ENCODE measurements at regions not wholly inside any gene's neighbourhood (a gene's known extent, or its start where the extent isn't known, plus 50 kb on each side); places are given as distances from the start of the nearest gene placed in this dataset.

GRCh38 chr6:137743493-137743892 is 123.6 kb upstream of the TNFAIP3 start:
- DNase-seq, result no peak
- 92% methylated on average over 4 of the region's 4 CpGs for WGBS (ENCODE audit: insufficient coverage)
- CTCF ChIA-PET, result interaction anchor here (0.6 to 0.9 kb wide), 2 partner anchors 37 to 775 kb away, joined by 3 to 4 read pairs; no protein-coding TSS in a partner anchor

DNA sequence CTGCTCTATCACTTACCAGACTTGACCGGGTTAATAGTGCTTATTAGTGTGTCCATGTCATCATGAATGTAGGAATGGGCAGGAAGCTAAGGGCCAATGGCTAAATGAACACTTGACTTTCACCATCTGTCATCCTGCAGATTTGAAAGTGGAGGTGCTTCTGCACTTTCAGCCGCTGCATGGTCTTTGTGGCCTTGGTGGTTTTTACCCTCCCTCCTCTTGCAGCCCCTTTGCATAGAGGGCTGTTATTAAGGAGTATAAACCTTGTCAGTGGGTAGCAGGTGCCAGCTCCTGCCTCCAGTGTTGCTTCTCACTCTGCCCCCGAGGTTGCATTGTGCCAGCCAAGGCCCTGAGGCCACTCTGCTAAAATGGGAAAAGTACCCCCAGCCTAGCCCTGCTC is 122.2 kb upstream of the TNFAIP3 start:
- 92% methylated on average over 2 of the region's 3 CpGs for WGBS (ENCODE audit: insufficient coverage)
- POLR2A ChIA-PET, result no interaction called here
- H3K27me3 ChIP-seq (replicated peaks in 2 of 5; ENCODE audit: control insufficient read depth in 4 of 5, insufficient read depth in 5 of 5, low read length in 4 of 5), result no peaks in the 10 kb centered on the region
- no peak overlapping the region for H3K27ac ChIP-seq (ENCODE audit: insufficient read depth in 1 of 2, low read depth in 1 of 2, low read length in 2 of 2, poor library complexity in 1 of 2, severe bottlenecking in 2 of 2)
- no peak for DNase-seq
- H3K36me3 ChIP-seq (ENCODE audit: control insufficient read depth in 4 of 4, insufficient read depth in 4 of 4, low read length in 3 of 4), result no peaks in the 10 kb centered on the region
- H3K9me3 ChIP-seq (ENCODE audit: control extremely low read depth in 1 of 5, control insufficient read depth in 4 of 5, insufficient read depth in 2 of 5, low read depth in 1 of 5, low read length in 4 of 5), result no peaks in the 10 kb centered on the region
- H3K4me3 ChIP-seq (ENCODE audit: control insufficient read depth in 1 of 7, extremely low read depth in 1 of 7, insufficient read depth in 4 of 7, low read depth in 2 of 7, low read length in 6 of 7), result no peak overlapping the region
- peaks cover 0 to 21% (median under 1%) of the 10 kb centered on the region in 4 experiments for H3K4me1 ChIP-seq (ENCODE audit: control extremely low read depth in 1 of 4, control insufficient read depth in 4 of 4, insufficient read depth in 4 of 4, low read length in 3 of 4)
- CTCF ChIA-PET, result interaction anchor here (1.0 to 1.4 kb wide), 3 partner anchors 10 to 16 kb away, joined by 3 to 4 read pairs (median 3); no protein-coding TSS in a partner anchor

More at GRCh38 chr6:137743493-137743892, 123.6 kb upstream of the TNFAIP3 start:
- Histone ChIP-seq H3K9me3 (ENCODE audit: control extremely low read depth in 1 of 5, control insufficient read depth in 4 of 5, insufficient read depth in 2 of 5, low read depth in 1 of 5, low read length in 4 of 5) (no peaks in the 10 kb centered on the region), H3K27me3 (replicated peaks in 2 of 5; ENCODE audit: control insufficient read depth in 4 of 5, insufficient read depth in 5 of 5, low read length in 4 of 5) (no peaks in the 10 kb centered on the region), H3K36me3 (ENCODE audit: control insufficient read depth in 4 of 4, insufficient read depth in 4 of 4, low read length in 3 of 4) (no peaks in the 10 kb centered on the region), H3K27ac (ENCODE audit: insufficient read depth in 1 of 2, low read depth in 1 of 2, low read length in 2 of 2, poor library complexity in 1 of 2, severe bottlenecking in 2 of 2) (no peak overlapping the region), H3K4me1 (ENCODE audit: control extremely low read depth in 1 of 4, control insufficient read depth in 4 of 4, insufficient read depth in 4 of 4, low read length in 3 of 4) (peaks cover 0 to 19% (median under 1%) of the 10 kb centered on the region in 4 experiments), H3K4me3 (ENCODE audit: control insufficient read depth in 1 of 7, extremely low read depth in 1 of 7, insufficient read depth in 4 of 7, low read depth in 2 of 7, low read length in 6 of 7) (no peak overlapping the region)
- POLR2A ChIA-PET, result no interaction called here

- no peak for DNase-seq
- CTCF ChIA-PET, result interaction anchor here (0.6 to 1.4 kb wide), 4 partner anchors 11 to 44 kb away, joined by 3 to 4 read pairs (median 4); no protein-coding TSS in a partner anchor
These were observed 121.7 kb upstream of the TNFAIP3 start for GRCh38 chr6:137745321-137745720.

DNA sequence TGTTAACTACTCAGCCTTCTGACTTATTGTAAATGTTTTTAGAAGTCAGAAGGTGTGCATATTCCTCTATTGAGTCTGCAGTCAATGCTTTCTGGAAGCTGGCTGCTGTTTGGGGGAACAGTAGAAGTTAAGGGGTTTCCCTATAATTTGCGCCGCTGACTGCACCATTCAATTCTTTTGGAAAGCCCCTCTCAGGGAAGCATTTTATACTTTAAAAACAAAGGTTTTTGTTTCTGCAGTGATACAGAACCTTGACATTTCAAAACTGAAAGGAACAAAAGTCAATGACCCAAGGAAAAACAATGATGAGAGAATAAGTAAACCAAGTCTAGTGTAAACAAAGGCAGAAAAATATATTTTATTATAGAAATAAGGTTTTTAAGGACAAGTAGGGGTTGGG is 120.8 kb upstream of the TNFAIP3 start:
- Histone ChIP-seq H3K27me3 (replicated peaks in 2 of 5; ENCODE audit: control insufficient read depth in 4 of 5, insufficient read depth in 5 of 5, low read length in 4 of 5) (no peaks in the 10 kb centered on the region), H3K27ac (ENCODE audit: insufficient read depth in 1 of 2, low read depth in 1 of 2, low read length in 2 of 2, poor library complexity in 1 of 2, severe bottlenecking in 2 of 2) (no peak overlapping the region), H3K36me3 (ENCODE audit: control insufficient read depth in 4 of 4, insufficient read depth in 4 of 4, low read length in 3 of 4) (no peaks in the 10 kb centered on the region), H3K9me3 (ENCODE audit: control extremely low read depth in 1 of 5, control insufficient read depth in 4 of 5, insufficient read depth in 2 of 5, low read depth in 1 of 5, low read length in 4 of 5) (no peaks in the 10 kb centered on the region), H3K4me1 (ENCODE audit: control extremely low read depth in 1 of 4, control insufficient read depth in 4 of 4, insufficient read depth in 4 of 4, low read length in 3 of 4) (peaks cover 0 to 21% (median under 1%) of the 10 kb centered on the region in 4 experiments), H3K4me3 (ENCODE audit: control insufficient read depth in 1 of 7, extremely low read depth in 1 of 7, insufficient read depth in 4 of 7, low read depth in 2 of 7, low read length in 6 of 7) (no peak overlapping the region)
- no peak for DNase-seq
- ChIA-PET CTCF (interaction anchor here (0.6 kb wide), 1 partner anchor 43 kb away, joined by 4 read pairs; no protein-coding TSS in a partner anchor), POLR2A (interaction anchor here (0.6 kb wide), 1 partner anchor 132 kb away, joined by 3 read pairs; no protein-coding TSS in a partner anchor)
- WGBS (ENCODE audit: insufficient coverage), result no CpG with 5 or more reads among the region's 2 CpGs

More at GRCh38 chr6:137745321-137745720, 121.7 kb upstream of the TNFAIP3 start:
- no peak overlapping the region for H3K27ac ChIP-seq (ENCODE audit: insufficient read depth in 1 of 2, low read depth in 1 of 2, low read length in 2 of 2, poor library complexity in 1 of 2, severe bottlenecking in 2 of 2)
- POLR2A ChIA-PET, result no interaction called here
- peaks cover 0 to 21% (median under 1%) of the 10 kb centered on the region in 4 experiments for H3K4me1 ChIP-seq (ENCODE audit: control extremely low read depth in 1 of 4, control insufficient read depth in 4 of 4, insufficient read depth in 4 of 4, low read length in 3 of 4)
- H3K36me3 ChIP-seq (ENCODE audit: control insufficient read depth in 4 of 4, insufficient read depth in 4 of 4, low read length in 3 of 4), result no peaks in the 10 kb centered on the region
- H3K4me3 ChIP-seq (ENCODE audit: control insufficient read depth in 1 of 7, extremely low read depth in 1 of 7, insufficient read depth in 4 of 7, low read depth in 2 of 7, low read length in 6 of 7), result no peak overlapping the region
- no peaks in the 10 kb centered on the region for H3K27me3 ChIP-seq (replicated peaks in 2 of 5; ENCODE audit: control insufficient read depth in 4 of 5, insufficient read depth in 5 of 5, low read length in 4 of 5)
- H3K9me3 ChIP-seq (ENCODE audit: control extremely low read depth in 1 of 5, control insufficient read depth in 4 of 5, insufficient read depth in 2 of 5, low read depth in 1 of 5, low read length in 4 of 5), result no peaks in the 10 kb centered on the region
- no CpG with 5 or more reads among the region's 1 CpG for WGBS (ENCODE audit: insufficient coverage)

- Histone ChIP-seq H3K9me3 (ENCODE audit: control extremely low read depth in 1 of 5, control insufficient read depth in 4 of 5, insufficient read depth in 2 of 5, low read depth in 1 of 5, low read length in 4 of 5) (no peaks in the 10 kb centered on the region), H3K27me3 (replicated peaks in 2 of 5; ENCODE audit: control insufficient read depth in 4 of 5, insufficient read depth in 5 of 5, low read length in 4 of 5) (no peaks in the 10 kb centered on the region), H3K36me3 (ENCODE audit: control insufficient read depth in 4 of 4, insufficient read depth in 4 of 4, low read length in 3 of 4) (no peaks in the 10 kb centered on the region), H3K27ac (ENCODE audit: insufficient read depth in 1 of 2, low read depth in 1 of 2, low read length in 2 of 2, poor library complexity in 1 of 2, severe bottlenecking in 2 of 2) (no peak overlapping the region), H3K4me3 (ENCODE audit: control insufficient read depth in 1 of 7, extremely low read depth in 1 of 7, insufficient read depth in 4 of 7, low read depth in 2 of 7, low read length in 6 of 7) (no peak overlapping the region), H3K4me1 (ENCODE audit: control extremely low read depth in 1 of 4, control insufficient read depth in 4 of 4, insufficient read depth in 4 of 4, low read length in 3 of 4) (peaks cover 2 to 42% (median 13%) of the 10 kb centered on the region in 4 experiments)
- DNase-seq, result no peak
- POLR2A ChIA-PET, result no interaction called here
- CTCF ChIA-PET, result interaction anchor here (0.6 to 1.6 kb wide), 8 partner anchors 8 to 336 kb away, joined by 3 to 4 read pairs (median 3); no protein-coding TSS in a partner anchor
- 83% methylated on average over 7 of the region's 8 CpGs for WGBS (ENCODE audit: insufficient coverage)
These were observed 117.3 kb upstream of the TNFAIP3 start for GRCh38 chr6:137749696-137750211.

- Histone ChIP-seq H3K4me3 (ENCODE audit: control insufficient read depth in 1 of 7, extremely low read depth in 1 of 7, insufficient read depth in 4 of 7, low read depth in 2 of 7, low read length in 6 of 7) (no peak overlapping the region), H3K27ac (ENCODE audit: insufficient read depth in 1 of 2, low read depth in 1 of 2, low read length in 2 of 2, poor library complexity in 1 of 2, severe bottlenecking in 2 of 2) (no peak overlapping the region), H3K27me3 (replicated peaks in 2 of 5; ENCODE audit: control insufficient read depth in 4 of 5, insufficient read depth in 5 of 5, low read length in 4 of 5) (no peaks in the 10 kb centered on the region), H3K36me3 (ENCODE audit: control insufficient read depth in 4 of 4, insufficient read depth in 4 of 4, low read length in 3 of 4) (no peaks in the 10 kb centered on the region), H3K9me3 (ENCODE audit: control extremely low read depth in 1 of 5, control insufficient read depth in 4 of 5, insufficient read depth in 2 of 5, low read depth in 1 of 5, low read length in 4 of 5) (no peaks in the 10 kb centered on the region), H3K4me1 (ENCODE audit: control extremely low read depth in 1 of 4, control insufficient read depth in 4 of 4, insufficient read depth in 4 of 4, low read length in 3 of 4) (peaks cover 2 to 42% (median 17%) of the 10 kb centered on the region in 4 experiments)
- WGBS (ENCODE audit: insufficient coverage), result 100% methylated on average over 2 of the region's 5 CpGs
- no peak for DNase-seq
- POLR2A ChIA-PET, result no interaction called here
- CTCF ChIA-PET, result interaction anchor here (0.7 to 1.6 kb wide), 4 partner anchors 10 to 189 kb away, joined by 3 to 4 read pairs (median 4); no protein-coding TSS in a partner anchor
These were observed 116.8 kb upstream of the TNFAIP3 start for GRCh38 chr6:137750297-137750696.

- Histone ChIP-seq H3K4me3 (ENCODE audit: control insufficient read depth in 1 of 7, extremely low read depth in 1 of 7, insufficient read depth in 4 of 7, low read depth in 2 of 7, low read length in 6 of 7) (no peak overlapping the region), H3K4me1 (ENCODE audit: control extremely low read depth in 1 of 4, control insufficient read depth in 4 of 4, insufficient read depth in 4 of 4, low read length in 3 of 4) (peaks cover 4 to 47% (median 23%) of the 10 kb centered on the region in 4 experiments), H3K36me3 (ENCODE audit: control insufficient read depth in 4 of 4, insufficient read depth in 4 of 4, low read length in 3 of 4) (no peaks in the 10 kb centered on the region), H3K27ac (ENCODE audit: insufficient read depth in 1 of 2, low read depth in 1 of 2, low read length in 2 of 2, poor library complexity in 1 of 2, severe bottlenecking in 2 of 2) (no peak overlapping the region), H3K9me3 (ENCODE audit: control extremely low read depth in 1 of 5, control insufficient read depth in 4 of 5, insufficient read depth in 2 of 5, low read depth in 1 of 5, low read length in 4 of 5) (no peaks in the 10 kb centered on the region), H3K27me3 (replicated peaks in 2 of 5; ENCODE audit: control insufficient read depth in 4 of 5, insufficient read depth in 5 of 5, low read length in 4 of 5) (no peaks in the 10 kb centered on the region)
- CTCF ChIA-PET, result interaction anchor here (0.7 to 1.4 kb wide), 4 partner anchors 9 to 35 kb away, joined by 3 to 4 read pairs (median 3); no protein-coding TSS in a partner anchor
- POLR2A ChIA-PET, result no interaction called here
- WGBS (ENCODE audit: insufficient coverage), result 92% methylated on average over 6 of the region's 8 CpGs
- no peak for DNase-seq
These were observed 115.1 kb upstream of the TNFAIP3 start for GRCh38 chr6:137751768-137752560.

Measured in common myeloid progenitor, CD34-positive (primary cell).